ENCODE measurements at regions not wholly inside any gene's neighbourhood (a gene's known extent, or its start where the extent isn't known, plus 50 kb on each side); places are given as distances from the start of the nearest gene placed in this dataset.

GRCh38 chr3:164221297-164221696 lies 857.0 kb downstream of the SI start:
- no peaks in the 10 kb centered on the region for H3K4me1 ChIP-seq
- H3K27me3 ChIP-seq = no peaks in the 10 kb centered on the region
- H3K9me3 ChIP-seq = no peaks in the 10 kb centered on the region; the same call in 1 of the 2 replicates
- DNase-seq = no peak
- H3K4me3 ChIP-seq (ENCODE audit: low read depth, low read length) = no peak overlapping the region
- TF ChIP-seq, protein P1, sequence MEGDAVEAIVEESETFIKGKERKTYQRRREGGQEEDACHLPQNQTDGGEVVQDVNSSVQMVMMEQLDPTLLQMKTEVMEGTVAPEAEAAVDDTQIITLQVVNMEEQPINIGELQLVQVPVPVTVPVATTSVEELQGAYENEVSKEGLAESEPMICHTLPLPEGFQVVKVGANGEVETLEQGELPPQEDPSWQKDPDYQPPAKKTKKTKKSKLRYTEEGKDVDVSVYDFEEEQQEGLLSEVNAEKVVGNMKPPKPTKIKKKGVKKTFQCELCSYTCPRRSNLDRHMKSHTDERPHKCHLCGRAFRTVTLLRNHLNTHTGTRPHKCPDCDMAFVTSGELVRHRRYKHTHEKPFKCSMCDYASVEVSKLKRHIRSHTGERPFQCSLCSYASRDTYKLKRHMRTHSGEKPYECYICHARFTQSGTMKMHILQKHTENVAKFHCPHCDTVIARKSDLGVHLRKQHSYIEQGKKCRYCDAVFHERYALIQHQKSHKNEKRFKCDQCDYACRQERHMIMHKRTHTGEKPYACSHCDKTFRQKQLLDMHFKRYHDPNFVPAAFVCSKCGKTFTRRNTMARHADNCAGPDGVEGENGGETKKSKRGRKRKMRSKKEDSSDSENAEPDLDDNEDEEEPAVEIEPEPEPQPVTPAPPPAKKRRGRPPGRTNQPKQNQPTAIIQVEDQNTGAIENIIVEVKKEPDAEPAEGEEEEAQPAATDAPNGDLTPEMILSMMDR (IDR thresholded peaks at IDR 0.05; ENCODE audit: low read depth, low read length) = no peak
- H3K36me3 ChIP-seq = no peaks in the 10 kb centered on the region

DNA sequence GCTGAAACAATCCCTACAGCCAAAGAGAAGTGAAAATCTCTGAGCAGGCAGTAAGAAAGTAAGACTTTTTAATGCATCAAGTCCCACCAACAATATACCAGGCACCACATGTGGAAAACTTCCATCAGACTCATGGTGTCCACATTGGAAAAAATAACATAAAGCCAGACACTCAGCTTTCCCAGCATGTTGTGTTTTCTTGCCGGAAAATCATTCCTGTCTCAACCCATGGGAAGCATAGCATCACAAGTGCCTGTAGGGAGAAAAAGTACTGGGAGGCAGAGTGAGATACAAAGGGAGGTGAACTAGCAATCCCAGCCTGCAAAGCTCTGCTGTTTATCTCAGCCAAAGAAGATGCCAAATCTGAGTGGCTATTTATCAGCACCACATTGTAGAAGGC lies 868.9 kb downstream of the SI start:
- H3K36me3 ChIP-seq = no peaks in the 10 kb centered on the region
- DNase-seq = no peak
- H3K27me3 ChIP-seq = no peaks in the 10 kb centered on the region
- H3K4me3 ChIP-seq (ENCODE audit: low read depth, low read length) = no peak overlapping the region
- TF ChIP-seq, protein P1 (IDR thresholded peaks at IDR 0.05; ENCODE audit: low read depth, low read length) = no peak
- H3K9me3 ChIP-seq = no peaks in the 10 kb centered on the region
- no peaks in the 10 kb centered on the region for H3K4me1 ChIP-seq

DNA sequence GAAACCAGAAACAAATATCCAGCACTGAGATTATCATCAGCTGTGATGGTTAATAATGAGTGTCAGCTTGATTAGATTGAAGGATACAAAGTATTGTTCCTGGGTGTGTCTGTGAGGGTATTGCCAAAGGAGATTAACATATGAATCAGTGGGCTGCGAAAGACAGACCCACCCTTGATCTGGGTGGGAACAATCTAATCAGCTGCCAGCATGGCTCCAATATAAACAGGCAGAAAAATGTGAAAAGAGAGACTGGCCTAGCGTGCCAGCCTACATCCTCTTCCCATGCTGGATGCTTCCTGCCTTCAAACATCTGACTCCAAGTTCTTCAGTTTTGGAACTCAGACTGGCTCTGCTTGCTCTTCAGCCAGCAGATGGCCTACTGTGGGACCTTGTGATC lies 869.5 kb downstream of the SI start:
- Histone ChIP-seq H3K4me1 (no peaks in the 10 kb centered on the region), H3K36me3 (no peaks in the 10 kb centered on the region), H3K27me3 (no peaks in the 10 kb centered on the region), H3K4me3 (ENCODE audit: low read depth, low read length) (no peak overlapping the region), H3K9me3 (no peaks in the 10 kb centered on the region)
- TF ChIP-seq, protein P1 (IDR thresholded peaks at IDR 0.05; ENCODE audit: low read depth, low read length) = no peak
- no peak for DNase-seq

GRCh38 chr3:164208048-164208447 lies 870.2 kb downstream of the SI start:
- no peak overlapping the region for H3K4me3 ChIP-seq (ENCODE audit: low read depth, low read length)
- no peak for DNase-seq
- no peaks in the 10 kb centered on the region for H3K9me3 ChIP-seq
- H3K36me3 ChIP-seq = no peaks in the 10 kb centered on the region
- H3K4me1 ChIP-seq = no peaks in the 10 kb centered on the region
- H3K27me3 ChIP-seq = no peaks in the 10 kb centered on the region
- TF ChIP-seq, protein P1 (IDR thresholded peaks at IDR 0.05; ENCODE audit: low read depth, low read length) = no peak

DNA sequence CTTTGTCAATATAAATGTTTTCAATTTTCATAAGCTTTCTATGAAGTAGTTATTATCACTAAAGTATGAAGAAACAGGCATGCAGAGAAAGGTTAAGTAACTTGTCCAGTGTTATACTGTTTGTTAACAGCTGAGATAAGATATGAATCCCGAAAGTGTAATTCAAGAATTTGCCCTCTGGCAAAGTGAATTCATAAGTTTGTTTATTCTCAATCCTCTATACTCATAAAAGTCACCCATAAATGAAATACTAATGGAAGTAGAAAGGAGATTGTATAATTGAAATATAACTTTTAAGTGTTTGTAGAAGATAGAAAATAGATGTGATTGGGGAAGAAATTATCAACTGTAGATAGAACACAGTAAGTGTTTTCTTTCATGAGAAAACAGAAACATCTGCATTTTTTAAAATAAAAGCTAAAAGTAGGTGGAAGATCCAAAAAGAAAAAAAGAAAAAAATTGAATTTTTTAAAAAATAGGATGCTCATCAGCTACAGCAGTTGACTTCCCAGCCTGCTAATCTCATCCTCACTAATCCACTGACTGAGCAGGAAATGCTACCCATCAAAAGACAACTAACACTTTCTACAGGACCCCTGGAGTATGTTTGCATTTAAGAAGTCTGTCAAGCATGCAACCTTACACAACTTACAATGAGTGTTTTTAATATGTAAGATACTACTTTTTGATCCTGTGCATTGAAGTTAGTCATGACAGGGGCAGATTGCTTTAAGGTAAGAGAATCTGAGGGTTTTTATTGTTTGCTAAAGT lies 878.1 kb downstream of the SI start:
- Histone ChIP-seq H3K9me3 (no peaks in the 10 kb centered on the region), H3K4me3 (ENCODE audit: low read depth, low read length) (no peak overlapping the region), H3K36me3 (no peaks in the 10 kb centered on the region), H3K4me1 (no peaks in the 10 kb centered on the region), H3K27me3 (no peaks in the 10 kb centered on the region)
- TF ChIP-seq, protein P1 (IDR thresholded peaks at IDR 0.05; ENCODE audit: low read depth, low read length) = no peak
- no peak for DNase-seq

DNA sequence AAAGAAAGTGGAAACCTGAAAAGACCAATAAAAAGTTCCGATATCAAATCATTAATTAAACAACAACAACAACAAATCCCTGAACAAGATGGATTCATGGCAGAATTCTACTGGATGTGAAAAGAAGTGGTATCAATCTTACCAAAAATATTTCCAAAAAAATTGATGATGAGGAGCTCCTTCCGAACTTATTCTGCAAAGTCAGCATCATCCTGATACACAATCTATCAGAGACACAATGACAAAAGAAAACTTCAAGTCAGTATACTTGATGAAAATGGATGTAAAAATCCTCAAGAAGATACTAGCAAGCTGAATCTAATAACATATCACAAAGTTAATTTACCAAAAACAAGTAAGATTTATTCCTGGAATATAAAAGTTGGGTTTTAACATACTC lies 881.8 kb downstream of the SI start:
- no peaks in the 10 kb centered on the region for H3K36me3 ChIP-seq
- H3K4me1 ChIP-seq = no peaks in the 10 kb centered on the region
- no peaks in the 10 kb centered on the region for H3K27me3 ChIP-seq
- DNase-seq = no peak
- no peak overlapping the region for H3K4me3 ChIP-seq (ENCODE audit: low read depth, low read length)
- H3K9me3 ChIP-seq = no peaks in the 10 kb centered on the region
- TF ChIP-seq, protein P1 (IDR thresholded peaks at IDR 0.05; ENCODE audit: low read depth, low read length) = no peak

Measured in BE2C (cell line).